HL-60 (cell line): ENCODE measurements at regions not wholly inside any gene's neighbourhood (a gene's known extent, or its start where the extent isn't known, plus 50 kb on each side); places are given as distances from the start of the nearest gene placed in this dataset.

Source experiments
- DNase-seq, 2 experiments: peaks; one replicate each; pipeline ENCODE4 v3.0.0-alpha.2; 2010 to 2020; ENCODE audit warnings: low read depth in 1 of 2, low spot score in 1 of 2
- H3K27ac ChIP-seq: fragments of 250-450 bp; sonication (Bioruptor Pico); replicated peaks from 2 replicates; pipeline ENCODE4 v1.5.1; 2020; ENCODE audit warnings: mild to moderate bottlenecking, moderate library complexity
- H3K27me3 ChIP-seq: fragments of 250-450 bp; sonication (Bioruptor Pico); 2 replicates; pipeline ENCODE4 v1.5.1; 2021; ENCODE audit warnings: mild to moderate bottlenecking, moderate library complexity; ENCODE audit not compliant: insufficient read depth, poor library complexity, severe bottlenecking
- H3K4me3 ChIP-seq: replicated peaks from 2 replicates; pipeline ENCODE4 v1.5.1; 2011; ENCODE audit warnings: mild to moderate bottlenecking, control low read depth, low read length; ENCODE audit not compliant: insufficient read depth
- CTCF ChIP-seq: IDR thresholded peaks from one replicate; pipeline ENCODE4 v1.5.1; 2011; ENCODE audit warnings: low read length, control low read depth, inconsistent platforms; ENCODE audit not compliant: insufficient read depth
- GABPA ChIP-seq: IDR thresholded peaks from 2 replicates; pipeline ENCODE4 v1.6.1; 2012; ENCODE audit warnings: low read depth
- POLR2AphosphoS5 ChIP-seq: IDR thresholded peaks from 2 replicates; pipeline ENCODE4 v1.6.1; 2012; ENCODE audit warnings: low read depth
- REST ChIP-seq: IDR thresholded peaks from 2 replicates; pipeline ENCODE4 v1.6.1; 2012; ENCODE audit warnings: low read depth; ENCODE audit not compliant: insufficient replicate concordance
- SPI1 ChIP-seq: IDR thresholded peaks from 2 replicates; pipeline ENCODE4 v1.6.1; 2012; ENCODE audit warnings: low read depth, mild to moderate bottlenecking, borderline replicate concordance

GRCh38 chr6:69617163-69617562 lies 179.6 kb downstream of the LMBRD1 start:
- Histone ChIP-seq H3K27me3 (no peaks in the 10 kb centered on the region), H3K4me3 (no peak overlapping the region), H3K27ac (no peak overlapping the region)
- DNase-seq = no peak
- TF ChIP-seq CTCF (no peak), SPI1 (no peak), GABPA (no peak), POLR2AphosphoS5 (no peak), REST (no peak)

- Histone ChIP-seq H3K27ac (no peak overlapping the region), H3K27me3 (no peaks in the 10 kb centered on the region), H3K4me3 (no peak overlapping the region)
- no peak for DNase-seq
- TF ChIP-seq CTCF = no peak
- no peak for TF ChIP-seq REST
- no peak for TF ChIP-seq SPI1
- no peak for TF ChIP-seq GABPA
- no peak for TF ChIP-seq POLR2AphosphoS5
Measured at GRCh38 chr6:69609836-69610472, 186.9 kb downstream of the LMBRD1 start.

GRCh38 chr6:69601132-69601531 lies 195.7 kb downstream of the LMBRD1 start:
- TF ChIP-seq SPI1 = no peak
- TF ChIP-seq POLR2AphosphoS5 = no peak
- H3K27me3 ChIP-seq = no peaks in the 10 kb centered on the region
- DNase-seq = no peak

GRCh38 chr6:69594405-69594804 lies 202.4 kb downstream of the LMBRD1 start:
- Histone ChIP-seq H3K4me3 (no peak overlapping the region), H3K27ac (no peak overlapping the region), H3K27me3 (no peaks in the 10 kb centered on the region)
- DNase-seq = no peak
- no peak for TF ChIP-seq GABPA
- TF ChIP-seq CTCF = no peak
- no peak for TF ChIP-seq POLR2AphosphoS5
- TF ChIP-seq SPI1 = no peak

More at GRCh38 chr6:69601132-69601531, 195.7 kb downstream of the LMBRD1 start:
- Histone ChIP-seq H3K4me3 (no peak overlapping the region), H3K27ac (no peak overlapping the region)
